GM06990 (cell line): ENCODE measurements at regions not wholly inside any gene's neighbourhood (a gene's known extent, or its start where the extent isn't known, plus 50 kb on each side); places are given as distances from the start of the nearest gene placed in this dataset.

Experiments
- DNase-seq: peaks from one replicate; pipeline ENCODE4 v3.0.0-alpha.2; 2011; ENCODE audit not compliant: insufficient read length; ENCODE audit errors: extremely low read depth
- H3K27me3 ChIP-seq: replicated peaks from 2 replicates; pipeline ENCODE4 v1.6.0; 2011; ENCODE audit warnings: low read length; ENCODE audit not compliant: control insufficient read depth, insufficient read depth
- H3K36me3 ChIP-seq: 2 replicates; pipeline ENCODE4 v1.5.1; 2011; ENCODE audit warnings: low read length; ENCODE audit not compliant: control insufficient read depth, insufficient read depth
- H3K4me3 ChIP-seq: replicated peaks from 2 replicates; pipeline ENCODE4 v1.5.1; 2011; ENCODE audit warnings: low read depth, mild to moderate bottlenecking, control low read depth, low read length
- CTCF ChIP-seq: IDR thresholded peaks from 2 replicates; pipeline ENCODE4 v1.5.1; 2011; ENCODE audit warnings: low read length, control low read depth, mild to moderate bottlenecking, inconsistent platforms; ENCODE audit not compliant: insufficient read depth, poor library complexity, severe bottlenecking

GRCh38 chr18:42658171-42658570 is 457.3 kb downstream of the RIT2 start:
- no peaks in the 10 kb centered on the region for H3K36me3 ChIP-seq
- no peak for DNase-seq
- no peak for TF ChIP-seq CTCF
- no peak overlapping the region for H3K4me3 ChIP-seq
- H3K27me3 ChIP-seq: no peaks in the 10 kb centered on the region

- DNase-seq: no peak
- no peak for TF ChIP-seq CTCF
- Histone ChIP-seq H3K36me3 (no peaks in the 10 kb centered on the region), H3K27me3 (no peaks in the 10 kb centered on the region), H3K4me3 (no peak overlapping the region)
Measured at GRCh38 chr18:42659187-42659586, 456.3 kb downstream of the RIT2 start.

- H3K4me3 ChIP-seq: no peak overlapping the region
- no peaks in the 10 kb centered on the region for H3K36me3 ChIP-seq
- TF ChIP-seq CTCF: no peak
- H3K27me3 ChIP-seq: no peaks in the 10 kb centered on the region
- DNase-seq: no peak
Measured at GRCh38 chr18:42670860-42671259, 444.6 kb downstream of the RIT2 start.

GRCh38 chr18:42675810-42676209 is 439.7 kb downstream of the RIT2 start:
- no peaks in the 10 kb centered on the region for H3K27me3 ChIP-seq
- no peak for DNase-seq
- no peak for TF ChIP-seq CTCF
- H3K4me3 ChIP-seq: no peak overlapping the region
- H3K36me3 ChIP-seq: no peaks in the 10 kb centered on the region

GRCh38 chr18:42683094-42683493 is 432.4 kb downstream of the RIT2 start:
- H3K36me3 ChIP-seq: no peaks in the 10 kb centered on the region
- no peak for TF ChIP-seq CTCF
- no peak for DNase-seq
- H3K4me3 ChIP-seq: no peak overlapping the region
- no peaks in the 10 kb centered on the region for H3K27me3 ChIP-seq

GRCh38 chr18:42689310-42689709 is 426.2 kb downstream of the RIT2 start:
- Histone ChIP-seq H3K27me3 (no peaks in the 10 kb centered on the region), H3K4me3 (no peak overlapping the region), H3K36me3 (no peaks in the 10 kb centered on the region)
- TF ChIP-seq CTCF: no peak
- no peak for DNase-seq
